Right lobe of liver (tissue), 6 donors: ENCODE measurements at regions not wholly inside any gene's neighbourhood (a gene's known extent, or its start where the extent isn't known, plus 50 kb on each side); places are given as distances from the start of the nearest gene placed in this dataset.

Source experiments
- ATAC-seq, 4 donors: fragments of 200-7000 bp; cut with Tn5 transposase; one replicate each; pipeline ENCODE4 v1.9.1; 2020; ENCODE audit warnings: mild to moderate bottlenecking in 4 of 4, moderate library complexity in 4 of 4
- DNase-seq, 3 donors: peaks; one replicate each; pipeline ENCODE4 v3.0.0-alpha.2; 2020
- H3K27ac ChIP-seq, 3 donors: fragments of 200-600 bp; one replicate each; pipeline ENCODE4 v1.8.0; 2022
- H3K27me3 ChIP-seq, 2 donors: fragments of 200-600 bp; one replicate each; pipeline ENCODE4 v1.8.0; 2022
- H3K36me3 ChIP-seq, 4 donors: fragments of 200-600 bp; sonication (generic) in 1 of 4; one replicate each; pipeline versions ENCODE4 v1.5.1 to v1.8.0; 2017 to 2022; ENCODE audit warnings: control low read depth in 1 of 4
- H3K4me1 ChIP-seq, 4 donors: fragments of 200-600 bp; sonication (generic) in 1 of 4; one replicate each; pipeline versions ENCODE4 v1.5.1 to v1.8.0; 2017 to 2022; ENCODE audit warnings: control low read depth in 1 of 4
- H3K4me3 ChIP-seq, 3 donors: fragments of 200-600 bp; one replicate each; pipeline ENCODE4 v1.8.0; 2022
- H3K9me3 ChIP-seq, 4 donors: fragments of 200-600 bp; sonication (generic) in 1 of 4; one replicate each; pipeline versions ENCODE4 v1.5.1 to v1.8.0; 2017 to 2022; ENCODE audit warnings: control low read depth in 1 of 4
- POLR2A ChIP-seq: fragments of 450-650 bp; IDR thresholded peaks from one replicate; pipeline ENCODE4 v1.6.1; 2017; ENCODE audit warnings: antibody characterized with exemption, mild to moderate bottlenecking
- WGBS: methylation state at CpG from one replicate; pipeline ENCODE4 v1.1.6; 2018; ENCODE audit warnings: low coverage, low lambda C conversion rate; ENCODE audit not compliant: insufficient coverage; ENCODE audit errors: missing lambda C conversion rate; 5-methylcytosine and 5-hydroxymethylcytosine counted together
- intact Hi-C, 2 donors: fragments of 100-400 bp; cut with DNase I; formaldehyde crosslinking; loops; one replicate each; pipeline versions ENCODE4 v1.11.2 to v1.14.1; 2022
- TF ChIP-seq, protein P1 (sequence below), 4 donors: fragments of 200-600 bp in 3 of 4; fragments of 450-650 bp in 1 of 4; IDR thresholded peaks; one replicate each; pipeline versions ENCODE4 v1.5.1 to v1.8.0; 2016 to 2022; ENCODE audit warnings: antibody characterized with exemption in 4 of 4, mild to moderate bottlenecking in 2 of 4
- donor health status: DM: no; HTN: yes; CAD: no.
- donor health status: DM: no; HTN: no; CAD: no.
- donor health status: DM: no; HTN: no; CAD: no.
- donor health status: DM: no; HTN: yes; CAD: no.
- donor health status: DM: no; HTN: yes; CAD: no.

DNA sequence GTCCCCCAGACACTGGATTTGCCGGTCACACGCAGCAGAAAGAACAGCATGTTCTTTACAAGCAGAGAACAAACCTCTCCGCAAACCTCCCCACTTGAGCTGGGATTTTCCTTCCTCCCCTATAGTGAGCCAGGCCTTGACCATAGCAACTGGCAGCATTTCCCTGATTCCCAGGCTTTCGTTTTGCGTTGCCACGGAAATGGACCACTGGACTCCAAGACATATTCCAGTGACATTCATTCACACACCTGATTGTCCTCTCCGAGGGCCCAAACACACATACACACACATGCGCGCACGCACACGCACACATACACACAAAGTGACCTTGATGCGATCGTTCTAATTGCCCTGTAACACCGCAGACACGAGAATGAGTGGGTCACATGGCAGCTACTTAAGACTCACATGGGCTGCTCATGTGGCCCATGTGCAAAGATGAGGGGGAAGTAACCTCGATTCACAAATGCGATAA, 80.9 kb upstream of the CPEB4 start:
- no peaks in the 10 kb centered on the region for H3K9me3 ChIP-seq
- no peaks in the 10 kb centered on the region for H3K27me3 ChIP-seq
- no peaks in the 10 kb centered on the region for H3K36me3 ChIP-seq
- 72% methylated on average over 12 of the region's 17 CpGs for WGBS
- TF ChIP-seq, protein P1, sequence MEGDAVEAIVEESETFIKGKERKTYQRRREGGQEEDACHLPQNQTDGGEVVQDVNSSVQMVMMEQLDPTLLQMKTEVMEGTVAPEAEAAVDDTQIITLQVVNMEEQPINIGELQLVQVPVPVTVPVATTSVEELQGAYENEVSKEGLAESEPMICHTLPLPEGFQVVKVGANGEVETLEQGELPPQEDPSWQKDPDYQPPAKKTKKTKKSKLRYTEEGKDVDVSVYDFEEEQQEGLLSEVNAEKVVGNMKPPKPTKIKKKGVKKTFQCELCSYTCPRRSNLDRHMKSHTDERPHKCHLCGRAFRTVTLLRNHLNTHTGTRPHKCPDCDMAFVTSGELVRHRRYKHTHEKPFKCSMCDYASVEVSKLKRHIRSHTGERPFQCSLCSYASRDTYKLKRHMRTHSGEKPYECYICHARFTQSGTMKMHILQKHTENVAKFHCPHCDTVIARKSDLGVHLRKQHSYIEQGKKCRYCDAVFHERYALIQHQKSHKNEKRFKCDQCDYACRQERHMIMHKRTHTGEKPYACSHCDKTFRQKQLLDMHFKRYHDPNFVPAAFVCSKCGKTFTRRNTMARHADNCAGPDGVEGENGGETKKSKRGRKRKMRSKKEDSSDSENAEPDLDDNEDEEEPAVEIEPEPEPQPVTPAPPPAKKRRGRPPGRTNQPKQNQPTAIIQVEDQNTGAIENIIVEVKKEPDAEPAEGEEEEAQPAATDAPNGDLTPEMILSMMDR (IDR thresholded peaks at IDR 0.05), result no peak
- no peak for TF ChIP-seq POLR2A
- intact Hi-C loops, result no loop called here
- ATAC-seq, result peak in 2 of 4 donors; percentile 2 to 37
- peaks cover 0 to 22% (median 10%) of the 10 kb centered on the region in 4 donors for H3K4me1 ChIP-seq
- H3K27ac ChIP-seq, result peak overlapping the region in 2 of 3 donors; percentile 50 to 68
- no peak for DNase-seq
- no peak overlapping the region for H3K4me3 ChIP-seq

GRCh38 chr5:173808079-173808808, 79.9 kb upstream of the CPEB4 start:
- peaks cover 0 to 12% (median 6%) of the 10 kb centered on the region in 4 donors for H3K4me1 ChIP-seq
- H3K9me3 ChIP-seq, result no peaks in the 10 kb centered on the region
- no peak overlapping the region for H3K4me3 ChIP-seq
- no peak for DNase-seq
- ATAC-seq, result peak in 1 of 4 donors; percentile 15
- no peaks in the 10 kb centered on the region for H3K27me3 ChIP-seq
- no peaks in the 10 kb centered on the region for H3K36me3 ChIP-seq
- 60% methylated on average over 6 of the region's 9 CpGs for WGBS
- no peak for TF ChIP-seq POLR2A
- TF ChIP-seq, protein P1 (IDR thresholded peaks at IDR 0.05), result no peak
- intact Hi-C loops, result no loop called here
- H3K27ac ChIP-seq, result no peak overlapping the region

- no peak overlapping the region for H3K27ac ChIP-seq
- no peaks in the 10 kb centered on the region for H3K36me3 ChIP-seq
- no peaks in the 10 kb centered on the region for H3K27me3 ChIP-seq
- H3K4me3 ChIP-seq, result no peak overlapping the region
- ATAC-seq (no peak), DNase-seq (no peak)
- H3K9me3 ChIP-seq, result no peaks in the 10 kb centered on the region
- peaks cover 0 to 7% (median 3%) of the 10 kb centered on the region in 4 donors for H3K4me1 ChIP-seq
- TF ChIP-seq POLR2A, result no peak
- TF ChIP-seq, protein P1 (IDR thresholded peaks at IDR 0.05), result no peak
- WGBS, result 79% methylated on average over 6 of the region's 6 CpGs
- intact Hi-C loops, result no loop called here
Observed at GRCh38 chr5:173809014-173809413, 79.1 kb upstream of the CPEB4 start.

DNA sequence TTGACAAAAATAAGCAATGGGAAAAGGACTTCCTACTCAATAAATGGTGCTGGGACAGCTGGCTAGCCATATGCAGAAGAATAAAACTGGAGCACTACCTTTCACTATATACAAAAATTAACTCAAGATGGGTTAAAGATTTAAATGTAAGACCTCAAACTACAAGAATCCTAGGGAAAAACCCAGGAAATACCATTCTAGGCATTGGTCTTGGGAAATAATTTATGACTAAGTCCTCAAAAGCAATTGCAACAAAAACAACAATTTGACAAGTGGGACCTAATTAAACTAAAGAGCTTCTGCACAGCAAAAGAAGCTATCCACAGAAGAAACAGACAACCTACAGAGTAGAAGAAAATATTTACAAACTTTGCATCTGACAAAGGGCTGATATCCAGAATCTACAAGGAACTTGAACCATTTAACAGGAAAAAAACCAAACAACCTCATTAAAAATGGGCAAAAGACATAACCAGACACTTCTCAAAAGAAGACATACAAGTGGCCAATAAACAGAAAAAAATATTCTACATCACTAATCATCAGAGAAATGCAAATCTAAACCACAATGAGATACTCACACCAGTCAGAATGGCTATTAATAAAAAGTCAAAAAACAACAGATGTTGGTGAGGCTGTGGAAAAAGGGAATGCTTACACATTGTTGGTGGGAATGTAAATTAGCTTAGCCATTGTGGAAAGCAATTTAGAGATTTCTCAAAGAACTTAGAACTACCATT, 75.2 kb upstream of the CPEB4 start:
- ATAC-seq, result no peak
- H3K27ac ChIP-seq, result no peak overlapping the region
- no peak for TF ChIP-seq POLR2A
- TF ChIP-seq, protein P1 (IDR thresholded peaks at IDR 0.05), result no peak
- H3K9me3 ChIP-seq, result no peaks in the 10 kb centered on the region
- H3K36me3 ChIP-seq, result no peaks in the 10 kb centered on the region
- no peaks in the 10 kb centered on the region for H3K27me3 ChIP-seq
- no peak overlapping the region for H3K4me3 ChIP-seq
- no peaks in the 10 kb centered on the region for H3K4me1 ChIP-seq
- intact Hi-C loops, result no loop called here
- DNase-seq, result no peak
